CD4-positive, CD25-positive, alpha-beta regulatory T cell (primary cell): ENCODE measurements at regions not wholly inside any gene's neighbourhood (a gene's known extent, or its start where the extent isn't known, plus 50 kb on each side); places are given as distances from the start of the nearest gene placed in this dataset.
"Not testable (repeated sequence)": the region's sequence is repeated elsewhere in the genome, so short reads cannot be mapped to it uniquely, and the experiment has no call there.

Experiments
- ATAC-seq, 2 donors: fragments of 150-1000 bp; cut with Tn5 transposase; one replicate each; pipeline ENCODE4 v1.10.0; 2021; ENCODE audit warnings: low read depth in 2 of 2, moderate number of reproducible peaks in 2 of 2, moderate library complexity in 1 of 2
- DNase-seq, 3 donors: peaks; one replicate each; pipeline versions ENCODE4 v3.0.0 to v3.0.0-alpha.2; 2012 to 2022; ENCODE audit warnings: mixed read lengths in 1 of 3
- H3K27ac ChIP-seq: one replicate; pipeline ENCODE4 v1.7.0; 2013; ENCODE audit warnings: mild to moderate bottlenecking, low read length; ENCODE audit not compliant: insufficient read depth, poor library complexity, severe bottlenecking
- H3K27me3 ChIP-seq: one replicate; pipeline ENCODE4 v1.7.0; 2013; ENCODE audit warnings: low read length; ENCODE audit not compliant: control insufficient read depth, insufficient read depth
- H3K36me3 ChIP-seq: one replicate; pipeline ENCODE4 v1.7.0; 2013; ENCODE audit warnings: mild to moderate bottlenecking, low read length, moderate library complexity; ENCODE audit not compliant: control insufficient read depth, insufficient read depth
- H3K4me1 ChIP-seq: 2 replicates; pipeline ENCODE4 v1.7.0; 2013; ENCODE audit warnings: mild to moderate bottlenecking, low read length; ENCODE audit not compliant: insufficient read depth, control insufficient read depth, poor library complexity, severe bottlenecking
- H3K4me3 ChIP-seq: one replicate; pipeline ENCODE4 v1.7.0; 2013; ENCODE audit warnings: low read depth, mild to moderate bottlenecking, low read length, moderate library complexity
- H3K9me3 ChIP-seq, 2 experiments: 1 replicate in 1 of 2; 2 replicates in 1 of 2; pipeline ENCODE4 v1.7.0; 2013; ENCODE audit warnings: low read length in 2 of 2, mild to moderate bottlenecking in 1 of 2, moderate library complexity in 1 of 2; ENCODE audit not compliant: control insufficient read depth in 2 of 2
- H3K27ac Mint-ChIP-seq, 3 donors: one replicate each; pipeline ENCODE4 v1.8.0; 2020 to 2022; ENCODE audit warnings: mild to moderate bottlenecking in 3 of 3, mixed read lengths in 3 of 3, moderate library complexity in 2 of 3
- H3K27me3 Mint-ChIP-seq: one replicate; pipeline ENCODE4 v1.8.0; 2022; ENCODE audit warnings: mild to moderate bottlenecking, mixed read lengths
- H3K36me3 Mint-ChIP-seq: one replicate; pipeline ENCODE4 v1.8.0; 2020; ENCODE audit warnings: mixed read lengths
- H3K4me1 Mint-ChIP-seq, 4 donors: one replicate each; pipeline ENCODE4 v1.8.0; 2020 to 2022; ENCODE audit warnings: mixed read lengths in 4 of 4, mild to moderate bottlenecking in 1 of 4
- H3K4me3 Mint-ChIP-seq, 4 donors: one replicate each; pipeline ENCODE4 v1.8.0; 2020 to 2022; ENCODE audit warnings: mild to moderate bottlenecking in 4 of 4, mixed read lengths in 4 of 4, moderate library complexity in 3 of 4
- H3K9me3 Mint-ChIP-seq, 7 donors: one replicate each; pipeline ENCODE4 v1.8.0; 2020 to 2022; ENCODE audit warnings: mixed read lengths in 7 of 7, mild to moderate bottlenecking in 3 of 7, moderate library complexity in 2 of 7

DNA sequence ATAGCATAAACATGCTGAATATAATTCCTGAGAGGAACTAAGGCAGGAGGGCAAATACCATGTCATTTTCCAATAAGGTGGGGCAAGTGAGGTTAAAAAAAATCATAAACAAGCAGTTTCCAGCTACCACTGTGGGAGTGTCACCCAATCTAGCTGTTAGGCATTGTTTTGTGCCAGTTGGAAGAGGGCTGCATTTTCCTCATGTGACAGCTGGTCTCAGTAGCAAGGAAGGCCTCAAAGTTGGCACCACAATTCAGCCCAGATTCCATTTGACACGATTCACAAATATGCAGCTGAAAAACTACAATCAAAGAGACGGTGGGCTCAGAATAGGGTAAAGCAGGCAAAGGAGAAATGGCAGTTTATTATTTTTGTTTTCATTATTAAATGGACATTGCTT lies 636.1 kb downstream of the KIF4B start:
- H3K27ac ChIP-seq, result no peak overlapping the region
- no peak overlapping the region for H3K4me3 Mint-ChIP-seq
- no peaks in the 10 kb centered on the region for H3K36me3 ChIP-seq
- no peaks in the 10 kb centered on the region for H3K9me3 ChIP-seq
- H3K4me3 ChIP-seq, result no peak overlapping the region
- ATAC-seq, result no peak
- H3K27me3 ChIP-seq, result no peaks in the 10 kb centered on the region
- H3K4me1 ChIP-seq, result no peaks in the 10 kb centered on the region
- no peaks in the 10 kb centered on the region for H3K36me3 Mint-ChIP-seq
- no peaks in the 10 kb centered on the region for H3K27me3 Mint-ChIP-seq
- peaks cover 0 to 4% (median 2%) of the 10 kb centered on the region in 7 donors for H3K9me3 Mint-ChIP-seq
- H3K4me1 Mint-ChIP-seq, result no peaks in the 10 kb centered on the region
- no peak for DNase-seq
- H3K27ac Mint-ChIP-seq, result no peak overlapping the region

DNA sequence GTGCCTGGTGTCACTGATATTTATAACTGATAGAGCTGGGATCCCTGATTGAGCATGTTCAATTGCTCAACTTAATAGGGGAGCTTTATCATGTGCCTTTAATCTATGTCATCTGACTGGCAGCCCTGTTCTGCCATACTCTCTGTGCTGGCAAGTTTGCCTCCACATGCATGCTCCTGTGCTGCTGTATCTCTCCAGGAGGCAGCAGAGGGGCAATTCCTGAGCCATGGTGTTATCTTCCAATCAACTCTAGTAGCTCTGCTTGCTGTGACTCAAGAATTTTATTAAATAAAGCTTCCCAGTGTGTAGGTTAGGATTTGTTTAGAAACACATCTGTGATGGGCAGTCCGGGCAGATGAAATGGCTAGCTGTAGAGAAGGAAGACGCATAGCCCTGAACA lies 642.0 kb downstream of the KIF4B start:
- H3K27ac ChIP-seq, result no peak overlapping the region
- Mint-ChIP-seq H3K27me3 (peaks cover 4% of the 10 kb centered on the region), H3K27ac (no peak overlapping the region), H3K9me3 (peaks cover 0 to 4% (median 0%) of the 10 kb centered on the region in 7 donors), H3K4me1 (no peaks in the 10 kb centered on the region), H3K4me3 (no peak overlapping the region), H3K36me3 (no peaks in the 10 kb centered on the region)
- H3K27me3 ChIP-seq, result no peaks in the 10 kb centered on the region
- ATAC-seq (no peak), DNase-seq (no peak)
- no peaks in the 10 kb centered on the region for H3K4me1 ChIP-seq
- H3K36me3 ChIP-seq, result no peaks in the 10 kb centered on the region
- H3K4me3 ChIP-seq, result no peak overlapping the region
- H3K9me3 ChIP-seq, result no peaks in the 10 kb centered on the region

DNA sequence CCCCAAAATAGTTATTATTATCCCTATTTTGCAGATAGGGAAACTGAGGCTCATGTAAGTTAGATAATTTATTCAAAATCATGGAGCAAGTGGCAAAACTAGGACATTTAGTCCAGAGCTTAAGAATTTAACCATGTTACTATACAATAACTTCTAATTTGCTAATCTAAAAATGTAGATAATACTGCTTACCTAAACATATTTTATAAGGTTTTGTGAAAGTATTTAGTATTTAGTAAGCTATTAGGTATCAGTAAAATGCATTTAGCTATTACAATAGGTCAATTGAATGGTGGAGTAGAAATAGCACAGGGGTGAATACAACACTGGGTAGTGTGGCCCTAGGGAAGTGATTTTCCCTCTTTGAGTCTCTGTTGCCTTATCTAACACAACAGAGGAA lies 648.3 kb downstream of the KIF4B start:
- no peaks in the 10 kb centered on the region for H3K4me1 Mint-ChIP-seq
- no peak overlapping the region for H3K27ac Mint-ChIP-seq
- ATAC-seq, result no peak
- no peak overlapping the region for H3K4me3 ChIP-seq
- no peaks in the 10 kb centered on the region for H3K9me3 ChIP-seq
- peaks cover 0 to 3% (median 0%) of the 10 kb centered on the region in 7 donors for H3K9me3 Mint-ChIP-seq
- no peak overlapping the region for H3K4me3 Mint-ChIP-seq
- H3K27ac ChIP-seq, result no peak overlapping the region
- no peaks in the 10 kb centered on the region for H3K36me3 ChIP-seq
- H3K27me3 ChIP-seq, result no peaks in the 10 kb centered on the region
- no peaks in the 10 kb centered on the region for H3K4me1 ChIP-seq
- no peak for DNase-seq
- H3K36me3 Mint-ChIP-seq, result no peaks in the 10 kb centered on the region
- H3K27me3 Mint-ChIP-seq, result no peaks in the 10 kb centered on the region

DNA sequence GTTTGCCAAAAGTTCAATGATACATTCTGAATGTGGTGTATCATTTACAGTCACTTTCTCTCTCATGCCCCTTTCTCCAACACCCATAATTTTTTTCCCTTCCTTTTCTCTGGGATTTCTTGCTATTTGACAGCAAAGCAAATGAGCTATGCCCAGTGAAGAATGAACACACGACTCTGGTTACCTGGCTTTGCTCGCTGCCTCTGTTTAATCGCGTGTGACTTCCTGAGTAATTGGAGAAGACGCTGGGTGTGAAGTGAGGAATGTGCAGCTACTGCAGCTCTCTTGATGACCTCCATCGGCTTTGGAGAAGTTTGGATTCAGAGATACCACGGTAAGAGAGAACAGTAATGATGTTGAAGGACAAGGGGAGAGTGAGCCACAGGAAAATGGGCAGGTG lies 651.8 kb downstream of the KIF4B start:
- H3K27me3 Mint-ChIP-seq, result no peaks in the 10 kb centered on the region
- no peaks in the 10 kb centered on the region for H3K4me1 ChIP-seq
- H3K36me3 ChIP-seq, result no peaks in the 10 kb centered on the region
- no peak overlapping the region for H3K27ac ChIP-seq
- no peak overlapping the region for H3K4me3 Mint-ChIP-seq
- H3K9me3 Mint-ChIP-seq, result peaks cover 0 to 8% (median 0%) of the 10 kb centered on the region in 7 donors
- H3K27ac Mint-ChIP-seq, result no peak overlapping the region
- H3K4me1 Mint-ChIP-seq, result no peaks in the 10 kb centered on the region
- DNase-seq, result no peak
- no peaks in the 10 kb centered on the region for H3K9me3 ChIP-seq
- no peaks in the 10 kb centered on the region for H3K27me3 ChIP-seq
- no peak for ATAC-seq
- H3K4me3 ChIP-seq, result no peak overlapping the region
- no peaks in the 10 kb centered on the region for H3K36me3 Mint-ChIP-seq

DNA sequence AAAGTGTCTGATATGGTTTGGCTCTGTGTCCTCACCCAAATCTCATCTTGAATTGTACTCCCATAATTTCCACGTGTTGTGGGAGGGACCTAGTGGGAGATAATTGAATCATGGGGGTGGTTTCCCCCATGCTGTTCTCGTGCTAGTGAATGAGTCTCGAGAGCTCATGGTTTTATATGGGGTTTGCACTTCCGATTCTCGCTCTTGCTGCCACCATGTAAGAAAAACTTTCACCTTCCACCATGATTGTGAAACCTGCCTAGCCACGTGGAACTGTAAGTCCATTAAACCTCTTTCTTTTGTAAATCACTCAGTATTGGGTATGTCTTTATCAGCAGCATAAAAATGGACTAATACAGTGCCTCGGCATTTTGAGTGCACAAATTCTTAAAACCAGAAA lies 655.0 kb upstream of the SGCD start:
- H3K27me3 Mint-ChIP-seq, H3K27ac Mint-ChIP-seq, H3K27ac ChIP-seq, H3K4me3 Mint-ChIP-seq, H3K36me3 ChIP-seq, H3K27me3 ChIP-seq, H3K4me1 Mint-ChIP-seq, H3K4me1 ChIP-seq, ATAC-seq, H3K36me3 Mint-ChIP-seq, H3K9me3 Mint-ChIP-seq, H3K4me3 ChIP-seq, DNase-seq, H3K9me3 ChIP-seq: not testable (repeated sequence)

DNA sequence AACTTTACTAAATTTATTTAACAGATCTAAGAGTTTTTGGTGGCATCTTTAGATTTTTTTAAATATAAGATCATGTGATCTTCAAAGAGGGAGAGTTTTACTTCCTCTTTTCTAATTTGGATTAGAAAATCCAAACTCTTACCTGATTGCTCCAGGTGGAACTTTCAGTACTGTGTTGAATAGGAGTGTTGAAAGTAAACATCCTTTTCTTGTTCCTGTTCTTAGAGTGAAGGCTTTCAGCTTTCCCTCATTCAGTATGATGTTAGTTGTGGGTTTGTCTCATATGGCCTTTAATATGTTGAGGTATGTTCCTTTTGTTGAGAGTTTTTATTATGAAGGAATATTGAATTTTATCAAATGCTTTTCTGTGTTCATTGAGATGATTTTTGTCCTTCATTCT lies 650.0 kb upstream of the SGCD start:
- H3K9me3 Mint-ChIP-seq, result peaks cover 2 to 10% (median 4%) of the 10 kb centered on the region in 7 donors
- Histone ChIP-seq H3K4me3 (no peak overlapping the region), H3K9me3 (no peaks in the 10 kb centered on the region), H3K4me1 (no peaks in the 10 kb centered on the region), H3K27me3 (no peaks in the 10 kb centered on the region), H3K36me3 (no peaks in the 10 kb centered on the region), H3K27ac (no peak overlapping the region)
- no peak for DNase-seq
- H3K27me3 Mint-ChIP-seq, result no peaks in the 10 kb centered on the region
- H3K36me3 Mint-ChIP-seq, result no peaks in the 10 kb centered on the region
- no peaks in the 10 kb centered on the region for H3K4me1 Mint-ChIP-seq
- no peak overlapping the region for H3K4me3 Mint-ChIP-seq
- no peak overlapping the region for H3K27ac Mint-ChIP-seq
- ATAC-seq, result no peak

DNA sequence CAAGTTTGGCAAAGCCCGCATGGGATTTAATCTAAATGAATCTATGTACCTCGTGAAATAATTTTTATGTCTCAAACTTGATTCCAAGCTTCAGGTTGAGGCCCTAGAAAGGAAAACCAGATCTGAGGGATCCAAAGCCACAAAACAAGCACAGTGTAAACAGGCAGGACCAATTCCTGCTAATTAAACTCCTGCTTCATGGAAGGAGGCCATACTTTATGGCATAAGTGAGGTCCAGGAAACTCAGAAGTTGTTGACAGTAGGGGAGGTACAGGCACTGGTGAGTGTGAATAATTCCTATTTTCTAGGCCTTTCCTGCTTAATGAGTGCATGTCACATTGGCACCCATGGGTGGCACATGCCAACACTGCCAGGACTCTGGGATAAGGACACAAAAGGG lies 648.6 kb upstream of the SGCD start:
- no peaks in the 10 kb centered on the region for H3K4me1 Mint-ChIP-seq
- DNase-seq, result no peak
- Histone ChIP-seq H3K4me1 (no peaks in the 10 kb centered on the region), H3K9me3 (no peaks in the 10 kb centered on the region), H3K27ac (no peak overlapping the region), H3K27me3 (no peaks in the 10 kb centered on the region), H3K36me3 (no peaks in the 10 kb centered on the region), H3K4me3 (no peak overlapping the region)
- ATAC-seq, result no peak
- no peak overlapping the region for H3K4me3 Mint-ChIP-seq
- no peak overlapping the region for H3K27ac Mint-ChIP-seq
- no peaks in the 10 kb centered on the region for H3K27me3 Mint-ChIP-seq
- H3K36me3 Mint-ChIP-seq, result no peaks in the 10 kb centered on the region
- H3K9me3 Mint-ChIP-seq, result peaks cover 2 to 10% (median 4%) of the 10 kb centered on the region in 7 donors

DNA sequence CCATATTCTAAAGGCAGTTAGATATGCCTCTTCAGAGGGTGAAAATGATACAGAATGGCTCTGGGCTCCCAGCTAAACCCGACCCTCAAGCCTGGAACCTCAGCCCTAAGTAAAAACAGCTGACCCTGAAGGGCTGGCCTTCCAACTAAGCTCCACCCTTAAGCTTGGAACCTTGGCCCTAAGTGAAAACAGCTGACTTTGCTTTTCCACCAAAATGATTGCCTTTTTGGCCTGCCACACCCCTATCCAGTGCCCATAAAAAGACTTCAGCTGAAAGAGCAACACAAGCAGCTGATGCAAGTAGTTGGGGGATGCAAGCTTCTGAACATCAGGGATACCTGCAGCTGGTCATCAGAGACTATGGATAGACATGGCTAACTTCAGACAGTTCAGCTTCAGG lies 647.4 kb upstream of the SGCD start:
- ATAC-seq, result no peak
- no peaks in the 10 kb centered on the region for H3K27me3 Mint-ChIP-seq

More for the DNA sequence above, 647.4 kb upstream of the SGCD start:
- H3K27ac ChIP-seq, result no peak overlapping the region
- no peak for DNase-seq
- Mint-ChIP-seq H3K4me3 (no peak overlapping the region), H3K36me3 (no peaks in the 10 kb centered on the region), H3K27ac (no peak overlapping the region), H3K9me3 (peaks cover 2 to 10% (median 4%) of the 10 kb centered on the region in 7 donors), H3K4me1 (no peaks in the 10 kb centered on the region)
- H3K27me3 ChIP-seq, result no peaks in the 10 kb centered on the region
- H3K4me1 ChIP-seq, result no peaks in the 10 kb centered on the region
- no peaks in the 10 kb centered on the region for H3K9me3 ChIP-seq
- H3K36me3 ChIP-seq, result no peaks in the 10 kb centered on the region
- H3K4me3 ChIP-seq, result no peak overlapping the region
